Fibroblast of upper back skin (primary cell): ENCODE measurements at regions not wholly inside any gene's neighbourhood (a gene's known extent, or its start where the extent isn't known, plus 50 kb on each side); places are given as distances from the start of the nearest gene placed in this dataset.
"Not testable (repeated sequence)": the region's sequence is repeated elsewhere in the genome, so short reads cannot be mapped to it uniquely, and the experiment has no call there.

Experiments used
- DNase-seq: peaks from one replicate; pipeline ENCODE4 v3.0.0-alpha.2; 2013

- DNase-seq, result peak; percentile 63
Measured at GRCh38 chr12:89833337-89834252, 125.0 kb upstream of the ATP2B1 start.

DNA sequence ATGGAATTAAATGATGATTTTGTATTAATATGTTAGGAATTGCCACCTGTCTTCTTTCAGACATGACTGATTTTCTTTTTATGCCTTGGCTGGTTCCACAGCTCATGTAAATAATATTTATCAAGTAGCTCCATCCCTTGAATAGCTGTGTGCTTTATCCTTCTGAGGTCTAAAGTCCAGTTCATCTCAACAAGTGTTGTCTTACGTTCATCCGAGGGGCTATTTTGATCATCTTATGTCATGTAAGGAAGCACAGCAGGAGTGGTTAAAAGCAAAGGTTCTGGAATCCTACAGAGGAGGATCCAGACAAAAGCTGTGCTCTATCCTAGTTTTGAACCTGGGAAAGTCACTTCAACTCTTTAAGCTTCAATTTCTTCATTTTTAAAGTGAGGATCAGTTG is 123.7 kb upstream of the ATP2B1 start:
- no peak for DNase-seq

- no peak for DNase-seq
Measured at GRCh38 chr12:89831310-89832095, 122.9 kb upstream of the ATP2B1 start.

DNA sequence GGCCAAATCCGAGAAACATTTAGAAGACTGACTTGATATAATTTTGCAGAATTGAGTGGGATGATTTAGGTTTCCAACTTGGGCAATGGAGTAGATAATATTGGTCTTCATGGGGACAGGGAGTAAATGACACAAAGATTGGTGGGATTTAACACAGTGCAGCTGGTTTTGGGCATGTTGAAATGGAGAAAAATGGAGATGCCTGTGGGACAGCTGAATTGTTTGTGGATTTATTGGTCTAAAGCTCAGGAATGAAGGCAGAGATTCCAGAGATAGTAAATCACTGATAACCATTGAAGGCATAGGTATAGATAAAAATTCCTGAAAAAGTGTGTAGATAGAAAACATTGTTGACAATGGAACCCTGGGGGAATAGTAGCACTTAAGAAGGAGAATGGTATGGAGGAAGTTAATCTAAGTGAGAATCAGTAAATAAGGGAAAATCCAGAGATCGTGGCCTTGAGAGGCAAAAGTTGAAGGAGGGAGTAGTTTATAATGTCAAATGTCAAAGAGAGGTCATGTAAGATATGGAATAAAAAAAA is 120.9 kb upstream of the ATP2B1 start:
- peak; percentile 44 for DNase-seq

DNA sequence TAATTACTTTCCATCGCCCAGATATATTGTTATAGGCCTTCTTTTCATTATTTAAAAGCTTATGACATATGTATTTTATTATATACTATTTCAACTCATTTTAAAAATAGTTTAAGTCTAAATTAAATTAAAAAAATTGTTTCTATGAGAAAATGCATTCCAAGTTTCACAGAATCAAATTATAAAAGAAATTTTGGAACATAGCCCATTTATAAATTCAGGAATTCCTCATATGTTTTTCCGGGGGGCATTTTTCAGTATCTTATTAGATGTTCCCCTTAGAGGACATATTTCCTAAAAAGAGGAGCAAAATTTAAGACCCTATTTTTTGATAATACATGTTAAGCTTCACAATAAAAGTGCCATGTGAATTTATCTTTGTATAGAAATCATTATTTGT is 119.9 kb upstream of the ATP2B1 start:
- DNase-seq, result no peak

DNA sequence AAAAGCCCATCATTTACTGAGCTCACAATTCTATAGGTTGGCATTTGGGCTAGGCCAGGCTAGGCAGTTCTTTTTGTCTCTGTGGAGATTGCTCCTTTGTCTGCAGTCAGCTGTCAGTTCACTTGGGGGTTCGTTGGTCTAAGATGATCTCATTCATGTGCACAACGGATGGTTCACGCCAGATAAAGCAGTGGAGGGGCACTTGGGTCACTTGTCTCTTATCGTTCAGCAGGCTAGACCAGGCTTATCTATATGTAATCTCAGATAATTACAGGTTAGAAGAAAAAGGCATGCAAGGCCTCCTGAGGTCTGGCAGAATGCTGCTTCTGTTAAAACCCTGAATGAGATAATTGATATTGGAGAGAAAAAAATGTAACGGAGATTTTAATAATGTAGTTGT is 119.0 kb upstream of the ATP2B1 start:
- no peak for DNase-seq

GRCh38 chr12:89826468-89826867 is 117.8 kb upstream of the ATP2B1 start:
- no peak for DNase-seq

GRCh38 chr12:89825591-89826449 is 117.2 kb upstream of the ATP2B1 start:
- peak; percentile 25 for DNase-seq

DNA sequence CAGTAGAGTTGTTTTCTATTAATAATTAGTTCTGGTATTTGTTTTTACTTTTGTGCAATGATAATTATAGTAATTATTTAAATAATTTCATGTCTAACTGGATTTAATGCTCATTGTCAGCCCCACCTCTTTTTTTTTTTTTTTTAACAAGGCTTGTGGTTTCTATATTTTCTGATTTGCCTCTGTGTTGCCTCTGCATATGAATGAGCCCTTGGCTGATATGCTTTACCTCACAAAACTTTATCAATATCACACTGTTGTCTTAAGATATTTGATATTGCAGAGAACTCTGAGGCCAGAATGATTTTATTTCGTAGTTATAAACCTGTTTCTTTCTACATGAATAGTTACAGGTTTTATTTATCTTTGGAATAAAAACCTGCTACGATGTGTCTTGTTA is 116.2 kb upstream of the ATP2B1 start:
- no peak for DNase-seq

GRCh38 chr12:89822992-89823391 is 114.4 kb upstream of the ATP2B1 start:
- DNase-seq, result not testable (repeated sequence)

GRCh38 chr12:89821896-89822295 is 113.3 kb upstream of the ATP2B1 start:
- DNase-seq, result no peak

- no peak for DNase-seq
Measured at GRCh38 chr12:89817501-89818226, 109.0 kb upstream of the ATP2B1 start.

- DNase-seq, result no peak
Measured at GRCh38 chr12:89815225-89815624, 106.6 kb upstream of the ATP2B1 start.

GRCh38 chr12:89803412-89803811 is 94.8 kb upstream of the ATP2B1 start:
- DNase-seq, result no peak

- DNase-seq, result no peak
Measured at GRCh38 chr12:89801284-89801683, 92.6 kb upstream of the ATP2B1 start.

- no peak for DNase-seq
Measured at GRCh38 chr12:89800435-89800834, 91.8 kb upstream of the ATP2B1 start.

- DNase-seq, result no peak
Measured at GRCh38 chr12:89799316-89799715, 90.7 kb upstream of the ATP2B1 start.

DNA sequence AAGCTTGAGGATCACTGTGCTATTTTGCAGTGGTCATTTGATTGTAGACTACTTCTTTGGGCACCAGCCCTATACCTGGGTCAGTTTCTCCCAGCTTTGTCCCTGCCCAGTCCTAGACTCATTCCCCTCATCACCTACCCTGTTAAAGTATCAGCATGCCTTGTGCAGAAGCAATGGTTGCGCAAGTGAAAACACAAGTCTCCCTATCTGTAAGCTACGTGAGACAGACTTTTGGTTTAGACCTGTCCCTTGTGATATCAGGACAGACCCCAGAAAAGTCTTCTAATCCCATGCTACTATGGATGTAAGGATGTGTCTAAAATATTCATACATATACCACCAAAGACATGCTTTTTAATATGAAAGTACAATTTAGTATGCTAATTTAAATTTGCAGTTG is 88.8 kb upstream of the ATP2B1 start:
- DNase-seq, result no peak

DNA sequence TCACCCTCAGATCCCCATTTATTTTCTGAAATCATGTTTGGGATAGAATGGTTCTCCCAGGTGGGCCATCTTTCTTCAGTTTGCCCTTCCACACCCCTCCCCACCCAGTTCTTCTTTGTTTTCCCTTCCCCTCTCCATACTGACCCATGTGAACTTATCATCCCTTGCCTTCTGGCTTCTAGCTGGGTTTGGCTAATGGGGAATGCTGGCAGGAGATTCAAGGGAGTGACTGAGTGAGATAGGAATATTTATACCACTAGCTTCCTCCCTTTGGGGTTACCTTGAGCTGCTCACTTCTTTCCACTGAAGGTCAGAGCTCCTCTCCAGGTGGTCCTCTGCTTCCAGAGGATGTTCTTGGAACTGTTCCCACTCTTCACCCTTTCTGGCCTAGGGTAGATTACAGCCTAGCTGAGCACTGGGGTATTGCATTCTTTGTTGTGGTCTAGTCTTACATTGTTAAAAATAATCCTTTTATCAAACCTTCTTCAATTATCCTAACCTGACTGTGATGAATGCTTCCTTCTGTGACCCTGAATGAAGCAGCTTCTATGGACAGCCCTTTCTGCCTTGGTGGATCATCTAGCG is 88.3 kb upstream of the ATP2B1 start:
- no peak for DNase-seq

- no peak for DNase-seq
Measured at GRCh38 chr12:89793946-89794345, 85.3 kb upstream of the ATP2B1 start.

DNA sequence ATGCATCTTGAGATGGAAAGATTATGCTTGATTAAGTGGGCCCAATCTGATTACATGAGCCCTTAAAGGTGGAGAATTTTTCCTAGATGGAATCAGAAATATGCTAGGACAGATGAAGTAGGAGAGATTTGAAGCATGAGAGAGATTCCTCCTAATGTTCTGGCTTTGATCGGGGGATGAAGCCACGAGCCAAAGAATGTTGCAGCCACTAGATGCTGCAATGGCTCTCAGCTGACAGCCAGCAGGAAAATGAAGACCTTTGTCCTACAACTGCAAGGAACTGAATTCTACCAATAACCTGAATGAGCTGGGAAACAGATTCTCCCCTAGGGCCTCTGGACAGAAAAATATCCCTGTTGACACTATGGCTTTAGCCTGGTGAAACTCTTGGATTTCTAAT is 82.6 kb upstream of the ATP2B1 start:
- no peak for DNase-seq

- peak; percentile 46 for DNase-seq
Measured at GRCh38 chr12:89789862-89790261, 81.2 kb upstream of the ATP2B1 start.
